Adrenal gland (tissue), 5 donors: ENCODE measurements at regions not wholly inside any gene's neighbourhood (a gene's known extent, or its start where the extent isn't known, plus 50 kb on each side); places are given as distances from the start of the nearest gene placed in this dataset.

Experiments
- CTCF ChIP-seq, 6 experiments: fragments of 450-650 bp in 4 of 6; fragments of 200-600 bp in 2 of 6; sonication (generic) in 1 of 6; IDR thresholded peaks; 1 replicate in 5 of 6; 2 replicates in 1 of 6; pipeline versions ENCODE4 v1.5.1 to v1.8.0; 2016 to 2021; ENCODE audit warnings: antibody characterized with exemption in 6 of 6, mild to moderate bottlenecking in 2 of 6, moderate library complexity in 1 of 6
- POLR2A ChIP-seq, 2 donors: fragments of 450-650 bp; IDR thresholded peaks; one replicate each; pipeline ENCODE4 v1.6.1; 2017; ENCODE audit warnings: antibody characterized with exemption in 2 of 2, mild to moderate bottlenecking in 2 of 2, moderate library complexity in 1 of 2
- donor health status: DM: no; HTN: no; CAD: no.

GRCh38 chr6:168948002-168948401 is 305.6 kb downstream of the THBS2 start:
- no peak for TF ChIP-seq POLR2A (IDR thresholded peaks at IDR 0.05)
- no peak for TF ChIP-seq CTCF (IDR thresholded peaks at IDR 0.05)
